HG02973 (cell line): ENCODE measurements at regions not wholly inside any gene's neighbourhood (a gene's known extent, or its start where the extent isn't known, plus 50 kb on each side); places are given as distances from the start of the nearest gene placed in this dataset.

Experiments
- ATAC-seq: cut with Tn5 transposase; IDR thresholded peaks from one replicate; pipeline ENCODE4 v1.9.1; 2021; ENCODE audit warnings: moderate library complexity; ENCODE audit not compliant: unreplicated experiment

DNA sequence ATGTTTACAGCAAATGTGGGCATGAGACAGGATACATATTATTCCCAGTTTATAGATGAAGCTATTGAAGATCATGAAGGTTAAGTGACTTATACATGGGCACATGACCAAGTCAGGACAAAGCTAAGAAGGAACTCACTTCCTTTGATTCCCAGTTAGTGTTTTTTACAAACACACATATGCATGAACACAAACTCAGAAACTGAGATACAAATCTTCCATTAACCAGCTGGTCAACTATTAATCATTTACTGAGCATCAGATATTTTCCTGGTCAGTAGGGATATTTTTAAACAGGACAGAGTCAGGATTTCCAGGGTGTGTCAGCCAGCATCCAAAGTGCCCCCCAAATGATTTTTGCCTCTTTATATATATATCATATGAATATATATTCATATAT lies 222.2 kb downstream of the OGFRL1 start:
- no peak for ATAC-seq

- ATAC-seq, result no peak
Measured at GRCh38 chr6:71512256-71512655, 223.6 kb downstream of the OGFRL1 start.

GRCh38 chr6:71513036-71513435 lies 224.4 kb downstream of the OGFRL1 start:
- ATAC-seq, result no peak

DNA sequence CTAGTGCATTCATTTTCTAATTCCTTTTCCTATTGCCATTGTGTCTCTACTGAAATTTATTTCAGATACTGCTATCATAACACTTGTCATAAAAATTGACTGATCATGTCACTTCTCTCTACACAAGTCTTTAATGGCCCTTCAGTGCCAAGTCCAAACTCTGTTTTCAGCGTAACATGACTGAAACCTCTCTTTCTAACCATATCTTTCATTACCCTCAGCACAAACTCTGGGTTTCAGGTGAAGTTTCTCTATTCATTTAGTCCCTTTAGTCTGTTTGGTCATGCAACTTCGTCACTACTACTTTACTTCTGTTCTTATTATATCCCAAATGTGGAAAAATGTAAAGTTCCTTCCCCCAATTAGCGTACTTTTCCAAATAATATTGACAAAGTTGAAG lies 234.9 kb downstream of the OGFRL1 start:
- no peak for ATAC-seq

DNA sequence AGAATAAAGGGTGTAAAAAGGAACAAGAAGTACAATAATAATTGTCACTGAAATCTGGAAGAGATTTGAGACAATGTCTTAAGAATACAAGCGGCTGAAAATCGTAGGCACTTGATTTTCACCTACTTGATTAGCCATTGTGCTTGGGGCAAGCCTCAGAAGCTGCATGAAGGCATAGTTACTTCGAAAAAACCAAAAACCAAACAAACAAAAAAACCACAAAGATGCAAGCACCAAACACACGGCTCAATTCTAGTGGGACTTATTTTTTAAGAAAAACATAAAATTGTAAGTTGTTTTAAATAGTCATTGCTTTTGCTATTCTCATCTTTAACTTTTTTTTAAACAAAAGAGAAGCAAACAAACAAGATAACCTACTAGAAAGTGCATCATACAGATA lies 235.6 kb downstream of the OGFRL1 start:
- no peak for ATAC-seq

- no peak for ATAC-seq
Measured at GRCh38 chr6:71527886-71528285, 239.3 kb downstream of the OGFRL1 start.

DNA sequence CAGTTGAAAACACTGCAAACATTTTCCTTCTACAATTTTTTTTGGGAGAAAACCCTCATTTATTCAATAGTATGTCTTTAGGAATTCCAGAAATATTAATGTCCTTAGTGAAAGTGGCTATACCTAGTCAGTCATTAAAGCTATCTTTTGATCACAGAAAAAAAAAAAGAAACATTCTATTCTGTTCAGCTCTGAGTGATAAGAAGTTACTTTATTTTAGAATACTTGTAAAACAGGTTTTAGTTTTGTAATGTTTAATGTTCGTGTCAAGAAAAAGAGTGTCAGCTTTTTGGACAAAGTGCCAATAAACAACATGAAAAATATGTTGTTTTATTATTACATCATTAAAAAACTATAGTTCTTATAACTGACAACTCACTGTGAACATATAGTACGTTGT lies 240.4 kb downstream of the OGFRL1 start:
- ATAC-seq, result no peak

DNA sequence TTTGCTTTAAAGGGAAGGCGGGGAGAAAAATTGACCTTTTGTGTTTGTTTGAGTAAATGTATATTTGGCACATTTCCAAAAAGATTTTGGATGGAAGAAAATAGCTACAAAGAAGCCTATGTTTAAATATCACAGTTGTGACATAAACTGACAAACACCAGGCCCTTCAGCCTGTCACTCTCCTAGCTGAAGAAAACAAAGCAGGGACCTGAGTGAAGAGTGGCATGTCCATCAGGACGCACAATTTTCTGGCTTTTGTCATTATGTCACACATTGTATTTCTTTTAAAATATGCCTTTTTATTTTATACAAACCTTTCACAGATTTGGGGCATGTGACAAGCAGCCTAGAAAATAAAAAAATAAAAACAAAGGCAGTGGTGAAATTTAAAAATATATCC lies 241.2 kb downstream of the OGFRL1 start:
- ATAC-seq, result no peak

- no peak for ATAC-seq
Measured at GRCh38 chr6:71531006-71531405, 242.4 kb downstream of the OGFRL1 start.

DNA sequence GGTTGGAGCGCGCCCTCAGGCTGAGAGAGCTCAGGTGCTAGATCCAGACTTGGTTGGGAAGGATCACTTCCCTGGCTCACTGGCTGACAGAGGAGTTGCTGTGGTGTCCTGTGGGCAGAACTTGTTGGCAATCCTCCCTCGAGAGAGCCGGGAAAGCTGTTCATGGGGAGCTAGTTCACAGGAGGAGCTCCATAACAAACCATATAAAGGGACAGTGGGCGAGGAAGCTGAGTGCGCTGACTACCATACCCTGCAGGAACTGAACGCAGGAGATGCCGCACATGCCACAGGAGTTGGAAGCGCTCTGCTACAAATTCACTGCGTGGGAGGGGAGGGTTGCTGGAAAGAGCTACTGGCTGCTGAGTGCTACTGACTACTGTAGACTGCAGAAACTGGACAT lies 243.2 kb downstream of the OGFRL1 start:
- no peak for ATAC-seq

- ATAC-seq, result no peak
Measured at GRCh38 chr6:71533939-71534379, 245.3 kb downstream of the OGFRL1 start.

DNA sequence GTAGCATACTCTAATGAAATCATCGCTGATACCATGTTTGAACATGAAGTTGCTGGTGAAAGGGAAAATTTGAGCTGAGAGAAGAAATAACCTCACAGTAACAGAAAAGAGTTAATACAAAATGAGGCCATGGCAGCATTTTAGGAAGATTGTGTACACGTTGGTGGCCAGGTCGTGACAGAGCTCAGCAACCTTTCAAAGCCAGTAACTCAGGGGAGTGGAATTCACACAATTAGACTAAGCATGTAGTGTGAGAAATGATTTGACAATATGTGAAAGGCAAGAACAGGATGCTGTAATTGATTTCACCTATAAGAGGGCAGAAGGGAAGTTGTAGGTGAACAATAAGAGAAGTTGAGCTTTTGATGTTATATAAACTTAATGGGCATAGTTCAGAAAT lies 246.3 kb downstream of the OGFRL1 start:
- ATAC-seq, result no peak

GRCh38 chr6:71537717-71538116 lies 249.1 kb downstream of the OGFRL1 start:
- ATAC-seq, result no peak

- ATAC-seq, result no peak
Measured at GRCh38 chr6:71544028-71544427, 255.4 kb downstream of the OGFRL1 start.

DNA sequence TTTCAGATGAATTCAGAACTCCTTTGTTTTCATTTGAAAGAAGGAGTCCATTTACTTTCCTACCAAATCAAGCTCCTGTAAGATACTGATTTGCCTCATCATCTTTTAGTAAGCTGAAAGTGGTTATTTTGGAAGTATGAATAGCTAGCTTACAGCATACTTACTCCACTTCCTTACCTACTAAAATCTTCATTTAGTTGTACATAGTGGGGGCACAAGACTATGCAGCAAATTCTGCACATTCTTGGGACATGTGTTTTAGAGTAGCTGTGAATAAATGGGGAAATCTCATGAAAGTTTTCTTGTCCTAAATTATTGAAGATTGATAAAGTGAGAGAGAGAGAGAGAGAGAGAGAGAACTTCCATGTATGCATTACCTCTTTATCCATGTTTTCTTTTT lies 256.3 kb downstream of the OGFRL1 start:
- ATAC-seq, result no peak

- no peak for ATAC-seq
Measured at GRCh38 chr6:71545905-71546304, 257.3 kb downstream of the OGFRL1 start.

- no peak for ATAC-seq
Measured at GRCh38 chr6:71551798-71552197, 263.2 kb downstream of the OGFRL1 start.

DNA sequence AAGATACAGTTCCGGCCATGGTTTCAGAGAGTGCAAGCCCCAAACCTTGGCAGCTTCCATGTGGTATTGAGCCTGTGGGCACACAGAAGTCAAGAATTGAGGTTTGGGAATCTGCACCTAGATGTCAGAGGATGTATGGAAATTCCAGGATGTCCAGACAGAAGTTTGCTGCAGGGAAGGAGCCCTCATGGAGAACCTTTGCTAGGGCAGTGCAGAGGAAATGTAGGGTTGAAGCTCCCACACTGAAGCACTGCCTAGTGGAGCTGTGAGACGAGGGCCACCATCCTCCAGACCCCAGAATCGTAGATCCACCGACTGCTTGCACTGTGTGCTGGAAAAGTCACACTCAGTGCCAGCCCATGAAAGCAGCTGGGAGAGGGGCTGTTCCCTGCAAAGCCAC lies 267.5 kb downstream of the OGFRL1 start:
- no peak for ATAC-seq

DNA sequence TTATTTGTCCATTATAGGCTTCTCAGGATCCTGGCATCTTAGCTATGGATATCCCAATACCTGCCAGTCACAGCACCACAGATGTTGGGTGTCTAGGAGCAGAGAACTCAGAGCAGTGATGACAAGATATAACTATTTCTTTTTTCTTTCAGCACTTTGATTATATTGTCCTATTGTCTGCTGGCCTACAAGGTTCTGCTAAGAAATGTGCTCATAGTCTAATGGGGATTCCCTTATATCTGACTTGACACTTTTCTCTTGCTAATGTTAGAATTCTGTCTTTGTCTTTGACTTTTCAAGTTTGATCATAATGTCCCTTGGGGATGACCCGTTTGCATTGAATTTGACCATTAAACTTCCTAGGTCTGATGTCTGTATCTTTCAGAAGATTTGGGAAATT lies 270.4 kb downstream of the OGFRL1 start:
- no peak for ATAC-seq

DNA sequence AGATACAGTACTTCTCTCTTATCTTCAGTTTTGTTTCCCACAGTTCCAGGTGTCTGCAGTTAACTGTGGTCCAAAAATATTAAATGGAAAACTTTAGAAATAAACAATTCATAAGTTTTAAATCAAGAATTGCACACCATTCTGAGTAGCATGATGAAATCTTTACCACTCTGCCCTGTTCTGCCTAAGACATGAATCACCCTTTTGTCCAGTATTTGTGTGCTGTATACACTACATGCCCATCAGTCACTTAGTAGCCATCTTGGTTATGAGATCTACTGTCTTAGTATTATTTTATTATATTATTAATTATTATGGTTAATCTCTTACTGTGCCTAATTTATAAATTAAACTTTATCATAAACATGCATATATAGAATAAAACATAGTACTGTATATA lies 279.0 kb downstream of the OGFRL1 start:
- ATAC-seq, result no peak

DNA sequence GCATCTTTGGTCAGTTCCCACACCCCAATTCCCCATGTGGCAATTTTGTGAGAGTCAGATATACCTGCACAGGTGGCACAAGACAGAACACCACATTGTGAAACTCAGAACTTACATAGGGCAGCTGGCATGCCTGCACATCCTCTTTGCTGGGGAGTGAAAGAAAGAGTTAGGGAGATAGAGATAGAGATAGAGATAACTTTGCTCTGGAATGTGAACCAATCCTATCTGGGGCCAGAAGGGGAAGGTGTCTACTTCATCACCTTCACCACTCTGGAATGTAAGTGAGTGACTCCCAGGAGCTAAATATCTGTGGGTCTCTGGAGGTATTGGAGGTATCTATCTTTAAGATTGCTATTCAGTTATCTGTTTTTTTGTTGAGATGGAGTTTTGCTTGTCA lies 289.2 kb downstream of the OGFRL1 start:
- no peak for ATAC-seq

GRCh38 chr6:71579902-71580301 lies 291.3 kb downstream of the OGFRL1 start:
- ATAC-seq, result no peak

DNA sequence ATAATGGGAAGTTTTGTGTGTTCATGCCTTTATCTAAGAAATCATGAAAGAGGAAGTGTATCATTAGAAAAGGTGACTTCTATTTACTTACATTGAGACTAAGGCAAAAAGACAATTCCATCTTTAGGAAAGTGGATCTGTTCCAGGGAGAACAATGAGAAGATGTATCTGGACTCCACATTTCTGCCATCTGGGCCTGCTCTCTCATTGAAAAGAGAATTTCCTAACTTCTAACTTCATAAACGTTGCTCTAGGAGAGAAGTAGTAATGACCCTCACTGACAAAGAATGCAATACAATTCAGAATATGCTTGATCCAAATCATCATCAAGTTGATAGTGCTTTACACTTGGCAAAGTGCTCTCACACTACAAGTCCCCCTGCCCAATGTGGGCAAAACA lies 294.2 kb downstream of the OGFRL1 start:
- ATAC-seq, result no peak
